H9 (cell line): ENCODE measurements at regions not wholly inside any gene's neighbourhood (a gene's known extent, or its start where the extent isn't known, plus 50 kb on each side); places are given as distances from the start of the nearest gene placed in this dataset.

Experiments used
- DNase-seq: peaks from one replicate; pipeline ENCODE4 v3.0.0-alpha.2; 2017
- H2AFZ ChIP-seq: one replicate; pipeline ENCODE4 v1.6.1; 2013; ENCODE audit warnings: mild to moderate bottlenecking, low read length, control low read depth, moderate library complexity
- H2AK5ac ChIP-seq: 2 replicates; pipeline ENCODE4 v1.6.1; 2013; ENCODE audit warnings: low read length, control low read depth, mixed read lengths; ENCODE audit not compliant: insufficient read length
- H2BK120ac ChIP-seq: one replicate; pipeline ENCODE4 v1.6.1; 2013; ENCODE audit warnings: low read depth, mild to moderate bottlenecking, low read length, control low read depth, inconsistent platforms; ENCODE audit not compliant: poor library complexity, severe bottlenecking
- H2BK12ac ChIP-seq: 2 replicates; pipeline ENCODE4 v1.6.1; 2013; ENCODE audit warnings: low read length, control low read depth, mixed read lengths, low read depth; ENCODE audit not compliant: insufficient read length
- H2BK15ac ChIP-seq: 2 replicates; pipeline ENCODE4 v1.6.1; 2013; ENCODE audit warnings: low read depth, low read length, control low read depth
- H2BK20ac ChIP-seq: one replicate; pipeline ENCODE4 v1.6.1; 2013; ENCODE audit warnings: low read depth, mild to moderate bottlenecking, low read length, control low read depth, inconsistent platforms; ENCODE audit not compliant: poor library complexity, severe bottlenecking
- H2BK5ac ChIP-seq: 2 replicates; pipeline ENCODE4 v1.6.1; 2013; ENCODE audit warnings: low read length, control low read depth, mixed read lengths; ENCODE audit not compliant: insufficient read length
- H3K14ac ChIP-seq: 2 replicates; pipeline ENCODE4 v1.6.1; 2013; ENCODE audit warnings: low read length, control low read depth; ENCODE audit not compliant: insufficient read depth
- H3K18ac ChIP-seq: 2 replicates; pipeline ENCODE4 v1.6.1; 2013; ENCODE audit warnings: low read depth, mild to moderate bottlenecking, mixed read lengths, low read length, control low read depth; ENCODE audit not compliant: insufficient read length
- H3K23ac ChIP-seq: 2 replicates; pipeline ENCODE4 v1.6.1; 2013; ENCODE audit warnings: low read length, control low read depth, mixed read lengths, low read depth; ENCODE audit not compliant: insufficient read length
- H3K23me2 ChIP-seq: 2 replicates; pipeline ENCODE4 v1.6.1; 2013; ENCODE audit warnings: low read depth, mild to moderate bottlenecking, mixed read lengths, low read length, control low read depth; ENCODE audit not compliant: insufficient read length, poor library complexity, severe bottlenecking
- H3K27ac ChIP-seq: 2 replicates; pipeline ENCODE4 v1.5.1; 2013; ENCODE audit warnings: low read length, control low read depth, mixed read lengths, low read depth; ENCODE audit not compliant: insufficient read length
- H3K27me3 ChIP-seq: 2 replicates; pipeline ENCODE4 v1.6.1; 2013; ENCODE audit warnings: low read length, control low read depth, inconsistent platforms; ENCODE audit not compliant: insufficient read depth
- H3K4ac ChIP-seq: 2 replicates; pipeline ENCODE4 v1.6.1; 2013; ENCODE audit warnings: low read depth, mild to moderate bottlenecking, control low read depth, inconsistent platforms, low read length, moderate library complexity
- H3K4me1 ChIP-seq: 2 replicates; pipeline ENCODE4 v1.6.1; 2013; ENCODE audit warnings: low read length, control low read depth, inconsistent platforms; ENCODE audit not compliant: insufficient read depth
- H3K4me2 ChIP-seq: 2 replicates; pipeline ENCODE4 v1.6.1; 2013; ENCODE audit warnings: low read length, control low read depth, mixed read lengths; ENCODE audit not compliant: insufficient read length, insufficient read depth
- H3K56ac ChIP-seq: 2 replicates; pipeline ENCODE4 v1.6.1; 2013; ENCODE audit warnings: low read depth, mild to moderate bottlenecking, mixed read lengths, low read length, control low read depth; ENCODE audit not compliant: insufficient read length
- H3K79me1 ChIP-seq: 2 replicates; pipeline ENCODE4 v1.6.1; 2013; ENCODE audit warnings: low read depth, mild to moderate bottlenecking, moderate library complexity, low read length, control low read depth, inconsistent platforms; ENCODE audit not compliant: insufficient read depth, poor library complexity, severe bottlenecking
- H3K79me2 ChIP-seq: 2 replicates; pipeline ENCODE4 v1.6.1; 2013; ENCODE audit warnings: low read length, control low read depth, inconsistent platforms; ENCODE audit not compliant: insufficient read depth
- H3K9ac ChIP-seq: 2 replicates; pipeline ENCODE4 v1.6.1; 2013; ENCODE audit warnings: low read length, control low read depth, mixed read lengths; ENCODE audit not compliant: insufficient read length; ENCODE audit errors: extremely low read depth
- H3K9me3 ChIP-seq: one replicate; pipeline ENCODE4 v1.6.1; 2013; ENCODE audit warnings: low read depth, low read length, inconsistent platforms; ENCODE audit not compliant: control insufficient read depth
- H3T11ph ChIP-seq: one replicate; pipeline ENCODE4 v1.6.1; 2013; ENCODE audit warnings: mild to moderate bottlenecking, low read length, control low read depth, inconsistent platforms
- H4K20me1 ChIP-seq: one replicate; pipeline ENCODE4 v1.6.1; 2013; ENCODE audit not compliant: control insufficient read depth, insufficient read length, insufficient read depth
- H4K5ac ChIP-seq: 2 replicates; pipeline ENCODE4 v1.6.1; 2013; ENCODE audit warnings: low read depth, mild to moderate bottlenecking, mixed read lengths, low read length, control low read depth; ENCODE audit not compliant: insufficient read length
- H4K8ac ChIP-seq: replicated peaks from 2 replicates; pipeline ENCODE4 v1.6.1; 2013; ENCODE audit warnings: low read length, control low read depth, mixed read lengths, low read depth; ENCODE audit not compliant: insufficient read length
- H4K91ac ChIP-seq: 2 replicates; pipeline ENCODE4 v1.6.1; 2013; ENCODE audit warnings: low read depth, mild to moderate bottlenecking, moderate library complexity, mixed read lengths, low read length, control low read depth; ENCODE audit not compliant: insufficient read length
- H3K27ac Mint-ChIP-seq, 3 experiments: 2 replicates in 2 of 3; 3 replicates in 1 of 3; pipeline ENCODE4 v1.8.0; 2020 to 2021; ENCODE audit warnings: mixed read lengths in 3 of 3, mild to moderate bottlenecking in 1 of 3, moderate library complexity in 1 of 3
- H3K27me3 Mint-ChIP-seq: 2 replicates; pipeline ENCODE4 v1.8.0; 2021; ENCODE audit warnings: low read depth, mild to moderate bottlenecking, moderate library complexity, mixed read lengths
- H3K36me3 Mint-ChIP-seq, 3 experiments: 2 replicates in 2 of 3; 3 replicates in 1 of 3; pipeline ENCODE4 v1.8.0; 2020 to 2021; ENCODE audit warnings: low read depth in 3 of 3, mixed read lengths in 3 of 3; ENCODE audit not compliant: insufficient read depth in 1 of 3
- H3K4me1 Mint-ChIP-seq, 2 experiments: 2 replicates each; pipeline ENCODE4 v1.8.0; 2020; ENCODE audit warnings: mixed read lengths in 2 of 2
- H3K4me3 Mint-ChIP-seq, 2 experiments: 2 replicates in 1 of 2; 3 replicates in 1 of 2; pipeline ENCODE4 v1.8.0; 2020 to 2021; ENCODE audit warnings: mild to moderate bottlenecking in 2 of 2, mixed read lengths in 2 of 2, moderate library complexity in 1 of 2
- H3K9me3 Mint-ChIP-seq, 2 experiments: 2 replicates in 1 of 2; 3 replicates in 1 of 2; pipeline ENCODE4 v1.8.0; 2020; ENCODE audit warnings: mild to moderate bottlenecking in 2 of 2, mixed read lengths in 2 of 2, moderate library complexity in 1 of 2
- WGBS: extraction: QIAGEN DNeasy Blood & Tissue Kit; methylation state at CpG from one replicate; pipeline ENCODE4 v1.1.7; 2013; ENCODE audit warnings: missing lambda C conversion rate, low lambda C conversion rate, mixed read lengths; ENCODE audit not compliant: insufficient read length; ENCODE audit errors: extremely low coverage; 5-methylcytosine and 5-hydroxymethylcytosine counted together
- TF ChIP-seq, protein P1 (sequence below): fragments of 200-600 bp; sonication (generic); conservative IDR thresholded peaks from 3 replicates; pipeline ENCODE4 v1.8.0; 2021; ENCODE audit warnings: antibody characterized with exemption, mild to moderate bottlenecking

DNA sequence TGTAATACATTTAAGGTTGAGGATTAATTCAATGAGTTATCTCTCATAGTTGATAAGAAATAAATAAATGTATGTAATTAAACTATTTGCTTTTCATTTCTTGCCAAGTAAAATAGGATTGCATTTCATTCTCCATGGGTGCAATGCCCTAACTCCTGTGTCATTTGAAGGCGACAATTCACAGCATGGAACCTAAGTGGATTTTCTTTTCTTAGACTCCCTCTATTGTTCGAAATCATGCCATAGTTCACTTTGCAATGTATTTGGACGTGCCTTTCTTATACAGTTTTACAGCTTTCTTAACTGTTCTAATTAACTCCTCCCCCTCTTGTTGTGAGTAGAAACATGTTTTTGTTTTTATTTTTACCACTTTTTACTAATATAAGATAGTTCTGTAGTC is 263.0 kb downstream of the B3GLCT start:
- H3K18ac ChIP-seq, result no peak overlapping the region
- H3K79me2 ChIP-seq, result no peaks in the 10 kb centered on the region
- Mint-ChIP-seq H3K9me3 (no peaks in the 10 kb centered on the region; a peak in 1 of 5 replicates), H3K4me3 (no peak overlapping the region), H3K4me1 (peaks cover 7 to 11% of the 10 kb centered on the region in 2 experiments), H3K27ac (no peak overlapping the region), H3K27me3 (no peaks in the 10 kb centered on the region; the same call in 1 of the 2 replicates), H3K36me3 (no peaks in the 10 kb centered on the region)
- TF ChIP-seq, protein P1, sequence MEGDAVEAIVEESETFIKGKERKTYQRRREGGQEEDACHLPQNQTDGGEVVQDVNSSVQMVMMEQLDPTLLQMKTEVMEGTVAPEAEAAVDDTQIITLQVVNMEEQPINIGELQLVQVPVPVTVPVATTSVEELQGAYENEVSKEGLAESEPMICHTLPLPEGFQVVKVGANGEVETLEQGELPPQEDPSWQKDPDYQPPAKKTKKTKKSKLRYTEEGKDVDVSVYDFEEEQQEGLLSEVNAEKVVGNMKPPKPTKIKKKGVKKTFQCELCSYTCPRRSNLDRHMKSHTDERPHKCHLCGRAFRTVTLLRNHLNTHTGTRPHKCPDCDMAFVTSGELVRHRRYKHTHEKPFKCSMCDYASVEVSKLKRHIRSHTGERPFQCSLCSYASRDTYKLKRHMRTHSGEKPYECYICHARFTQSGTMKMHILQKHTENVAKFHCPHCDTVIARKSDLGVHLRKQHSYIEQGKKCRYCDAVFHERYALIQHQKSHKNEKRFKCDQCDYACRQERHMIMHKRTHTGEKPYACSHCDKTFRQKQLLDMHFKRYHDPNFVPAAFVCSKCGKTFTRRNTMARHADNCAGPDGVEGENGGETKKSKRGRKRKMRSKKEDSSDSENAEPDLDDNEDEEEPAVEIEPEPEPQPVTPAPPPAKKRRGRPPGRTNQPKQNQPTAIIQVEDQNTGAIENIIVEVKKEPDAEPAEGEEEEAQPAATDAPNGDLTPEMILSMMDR, result no peak
- H4K20me1 ChIP-seq, result no peaks in the 10 kb centered on the region
- no peak overlapping the region for H3T11ph ChIP-seq
- H3K27me3 ChIP-seq, result no peaks in the 10 kb centered on the region
- H2BK12ac ChIP-seq, result no peak overlapping the region
- no peak overlapping the region for H2BK15ac ChIP-seq
- H2BK5ac ChIP-seq, result no peak overlapping the region
- H3K4me1 ChIP-seq, result no peaks in the 10 kb centered on the region
- H3K4ac ChIP-seq, result no peak overlapping the region
- H3K9me3 ChIP-seq, result no peaks in the 10 kb centered on the region
- no peak overlapping the region for H4K91ac ChIP-seq
- no peaks in the 10 kb centered on the region for H3K23me2 ChIP-seq
- H3K23ac ChIP-seq, result no peak overlapping the region
- H2BK120ac ChIP-seq, result no peak overlapping the region
- H3K14ac ChIP-seq, result no peak overlapping the region
- H2BK20ac ChIP-seq, result no peak overlapping the region
- H2AK5ac ChIP-seq, result no peak overlapping the region
- no peak overlapping the region for H2AFZ ChIP-seq
- no peak overlapping the region for H4K8ac ChIP-seq
- H3K56ac ChIP-seq, result no peak overlapping the region
- no peaks in the 10 kb centered on the region for H3K79me1 ChIP-seq
- WGBS, result no CpG with 5 or more reads among the region's 3 CpGs
- H4K5ac ChIP-seq, result no peak overlapping the region
- H3K4me2 ChIP-seq, result no peak overlapping the region
- H3K27ac ChIP-seq, result no peak overlapping the region
- no peak for DNase-seq
- no peak overlapping the region for H3K9ac ChIP-seq
